H9 (cell line): ENCODE measurements at regions not wholly inside any gene's neighbourhood (a gene's known extent, or its start where the extent isn't known, plus 50 kb on each side); places are given as distances from the start of the nearest gene placed in this dataset.

ENCODE experiments used
- DNase-seq: peaks from one replicate; pipeline ENCODE4 v3.0.0-alpha.2; 2017
- H2AFZ ChIP-seq: one replicate; pipeline ENCODE4 v1.6.1; 2013; ENCODE audit warnings: mild to moderate bottlenecking, low read length, control low read depth, moderate library complexity
- H2AK5ac ChIP-seq: 2 replicates; pipeline ENCODE4 v1.6.1; 2013; ENCODE audit warnings: low read length, control low read depth, mixed read lengths; ENCODE audit not compliant: insufficient read length
- H2BK120ac ChIP-seq: one replicate; pipeline ENCODE4 v1.6.1; 2013; ENCODE audit warnings: low read depth, mild to moderate bottlenecking, low read length, control low read depth, inconsistent platforms; ENCODE audit not compliant: poor library complexity, severe bottlenecking
- H2BK12ac ChIP-seq: 2 replicates; pipeline ENCODE4 v1.6.1; 2013; ENCODE audit warnings: low read length, control low read depth, mixed read lengths, low read depth; ENCODE audit not compliant: insufficient read length
- H2BK15ac ChIP-seq: 2 replicates; pipeline ENCODE4 v1.6.1; 2013; ENCODE audit warnings: low read depth, low read length, control low read depth
- H2BK20ac ChIP-seq: one replicate; pipeline ENCODE4 v1.6.1; 2013; ENCODE audit warnings: low read depth, mild to moderate bottlenecking, low read length, control low read depth, inconsistent platforms; ENCODE audit not compliant: poor library complexity, severe bottlenecking
- H2BK5ac ChIP-seq: 2 replicates; pipeline ENCODE4 v1.6.1; 2013; ENCODE audit warnings: low read length, control low read depth, mixed read lengths; ENCODE audit not compliant: insufficient read length
- H3K14ac ChIP-seq: 2 replicates; pipeline ENCODE4 v1.6.1; 2013; ENCODE audit warnings: low read length, control low read depth; ENCODE audit not compliant: insufficient read depth
- H3K18ac ChIP-seq: 2 replicates; pipeline ENCODE4 v1.6.1; 2013; ENCODE audit warnings: low read depth, mild to moderate bottlenecking, mixed read lengths, low read length, control low read depth; ENCODE audit not compliant: insufficient read length
- H3K23ac ChIP-seq: 2 replicates; pipeline ENCODE4 v1.6.1; 2013; ENCODE audit warnings: low read length, control low read depth, mixed read lengths, low read depth; ENCODE audit not compliant: insufficient read length
- H3K23me2 ChIP-seq: 2 replicates; pipeline ENCODE4 v1.6.1; 2013; ENCODE audit warnings: low read depth, mild to moderate bottlenecking, mixed read lengths, low read length, control low read depth; ENCODE audit not compliant: insufficient read length, poor library complexity, severe bottlenecking
- H3K27ac ChIP-seq: 2 replicates; pipeline ENCODE4 v1.5.1; 2013; ENCODE audit warnings: low read length, control low read depth, mixed read lengths, low read depth; ENCODE audit not compliant: insufficient read length
- H3K27me3 ChIP-seq: 2 replicates; pipeline ENCODE4 v1.6.1; 2013; ENCODE audit warnings: low read length, control low read depth, inconsistent platforms; ENCODE audit not compliant: insufficient read depth
- H3K4ac ChIP-seq: 2 replicates; pipeline ENCODE4 v1.6.1; 2013; ENCODE audit warnings: low read depth, mild to moderate bottlenecking, control low read depth, inconsistent platforms, low read length, moderate library complexity
- H3K4me1 ChIP-seq: 2 replicates; pipeline ENCODE4 v1.6.1; 2013; ENCODE audit warnings: low read length, control low read depth, inconsistent platforms; ENCODE audit not compliant: insufficient read depth
- H3K4me2 ChIP-seq: 2 replicates; pipeline ENCODE4 v1.6.1; 2013; ENCODE audit warnings: low read length, control low read depth, mixed read lengths; ENCODE audit not compliant: insufficient read length, insufficient read depth
- H3K56ac ChIP-seq: 2 replicates; pipeline ENCODE4 v1.6.1; 2013; ENCODE audit warnings: low read depth, mild to moderate bottlenecking, mixed read lengths, low read length, control low read depth; ENCODE audit not compliant: insufficient read length
- H3K79me1 ChIP-seq: 2 replicates; pipeline ENCODE4 v1.6.1; 2013; ENCODE audit warnings: low read depth, mild to moderate bottlenecking, moderate library complexity, low read length, control low read depth, inconsistent platforms; ENCODE audit not compliant: insufficient read depth, poor library complexity, severe bottlenecking
- H3K79me2 ChIP-seq: 2 replicates; pipeline ENCODE4 v1.6.1; 2013; ENCODE audit warnings: low read length, control low read depth, inconsistent platforms; ENCODE audit not compliant: insufficient read depth
- H3K9ac ChIP-seq: 2 replicates; pipeline ENCODE4 v1.6.1; 2013; ENCODE audit warnings: low read length, control low read depth, mixed read lengths; ENCODE audit not compliant: insufficient read length; ENCODE audit errors: extremely low read depth
- H3K9me3 ChIP-seq: one replicate; pipeline ENCODE4 v1.6.1; 2013; ENCODE audit warnings: low read depth, low read length, inconsistent platforms; ENCODE audit not compliant: control insufficient read depth
- H3T11ph ChIP-seq: one replicate; pipeline ENCODE4 v1.6.1; 2013; ENCODE audit warnings: mild to moderate bottlenecking, low read length, control low read depth, inconsistent platforms
- H4K20me1 ChIP-seq: one replicate; pipeline ENCODE4 v1.6.1; 2013; ENCODE audit not compliant: control insufficient read depth, insufficient read length, insufficient read depth
- H4K5ac ChIP-seq: 2 replicates; pipeline ENCODE4 v1.6.1; 2013; ENCODE audit warnings: low read depth, mild to moderate bottlenecking, mixed read lengths, low read length, control low read depth; ENCODE audit not compliant: insufficient read length
- H4K8ac ChIP-seq: replicated peaks from 2 replicates; pipeline ENCODE4 v1.6.1; 2013; ENCODE audit warnings: low read length, control low read depth, mixed read lengths, low read depth; ENCODE audit not compliant: insufficient read length
- H4K91ac ChIP-seq: 2 replicates; pipeline ENCODE4 v1.6.1; 2013; ENCODE audit warnings: low read depth, mild to moderate bottlenecking, moderate library complexity, mixed read lengths, low read length, control low read depth; ENCODE audit not compliant: insufficient read length
- H3K27ac Mint-ChIP-seq, 3 experiments: 2 replicates in 2 of 3; 3 replicates in 1 of 3; pipeline ENCODE4 v1.8.0; 2020 to 2021; ENCODE audit warnings: mixed read lengths in 3 of 3, mild to moderate bottlenecking in 1 of 3, moderate library complexity in 1 of 3
- H3K27me3 Mint-ChIP-seq: 2 replicates; pipeline ENCODE4 v1.8.0; 2021; ENCODE audit warnings: low read depth, mild to moderate bottlenecking, moderate library complexity, mixed read lengths
- H3K36me3 Mint-ChIP-seq, 3 experiments: 2 replicates in 2 of 3; 3 replicates in 1 of 3; pipeline ENCODE4 v1.8.0; 2020 to 2021; ENCODE audit warnings: low read depth in 3 of 3, mixed read lengths in 3 of 3; ENCODE audit not compliant: insufficient read depth in 1 of 3
- H3K4me1 Mint-ChIP-seq, 2 experiments: 2 replicates each; pipeline ENCODE4 v1.8.0; 2020; ENCODE audit warnings: mixed read lengths in 2 of 2
- H3K4me3 Mint-ChIP-seq, 2 experiments: 2 replicates in 1 of 2; 3 replicates in 1 of 2; pipeline ENCODE4 v1.8.0; 2020 to 2021; ENCODE audit warnings: mild to moderate bottlenecking in 2 of 2, mixed read lengths in 2 of 2, moderate library complexity in 1 of 2
- H3K9me3 Mint-ChIP-seq, 2 experiments: 2 replicates in 1 of 2; 3 replicates in 1 of 2; pipeline ENCODE4 v1.8.0; 2020; ENCODE audit warnings: mild to moderate bottlenecking in 2 of 2, mixed read lengths in 2 of 2, moderate library complexity in 1 of 2
- WGBS: extraction: QIAGEN DNeasy Blood & Tissue Kit; methylation state at CpG from one replicate; pipeline ENCODE4 v1.1.7; 2013; ENCODE audit warnings: missing lambda C conversion rate, low lambda C conversion rate, mixed read lengths; ENCODE audit not compliant: insufficient read length; ENCODE audit errors: extremely low coverage; 5-methylcytosine and 5-hydroxymethylcytosine counted together
- TF ChIP-seq, protein P1 (sequence below): fragments of 200-600 bp; sonication (generic); conservative IDR thresholded peaks from 3 replicates; pipeline ENCODE4 v1.8.0; 2021; ENCODE audit warnings: antibody characterized with exemption, mild to moderate bottlenecking

DNA sequence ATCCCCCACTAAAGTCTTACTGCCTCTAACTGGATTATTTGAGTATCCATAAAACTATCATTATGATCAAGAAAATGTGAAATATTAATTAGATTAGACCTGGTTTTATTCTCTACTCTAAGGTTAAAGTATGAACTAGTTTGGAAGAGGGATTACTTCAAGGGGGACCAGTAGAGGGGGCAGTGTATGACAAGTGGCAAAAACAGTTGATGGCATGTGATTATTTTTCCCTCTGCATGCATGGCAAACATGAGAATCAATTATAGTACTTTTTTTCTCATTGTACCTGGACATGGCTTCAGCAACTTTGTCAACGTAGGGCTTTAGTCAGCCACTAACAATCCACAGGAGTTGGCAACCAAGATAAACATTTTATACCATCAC, 145.0 kb upstream of the SLC38A2 start:
- H3K79me1 ChIP-seq, result no peaks in the 10 kb centered on the region
- TF ChIP-seq, protein P1, sequence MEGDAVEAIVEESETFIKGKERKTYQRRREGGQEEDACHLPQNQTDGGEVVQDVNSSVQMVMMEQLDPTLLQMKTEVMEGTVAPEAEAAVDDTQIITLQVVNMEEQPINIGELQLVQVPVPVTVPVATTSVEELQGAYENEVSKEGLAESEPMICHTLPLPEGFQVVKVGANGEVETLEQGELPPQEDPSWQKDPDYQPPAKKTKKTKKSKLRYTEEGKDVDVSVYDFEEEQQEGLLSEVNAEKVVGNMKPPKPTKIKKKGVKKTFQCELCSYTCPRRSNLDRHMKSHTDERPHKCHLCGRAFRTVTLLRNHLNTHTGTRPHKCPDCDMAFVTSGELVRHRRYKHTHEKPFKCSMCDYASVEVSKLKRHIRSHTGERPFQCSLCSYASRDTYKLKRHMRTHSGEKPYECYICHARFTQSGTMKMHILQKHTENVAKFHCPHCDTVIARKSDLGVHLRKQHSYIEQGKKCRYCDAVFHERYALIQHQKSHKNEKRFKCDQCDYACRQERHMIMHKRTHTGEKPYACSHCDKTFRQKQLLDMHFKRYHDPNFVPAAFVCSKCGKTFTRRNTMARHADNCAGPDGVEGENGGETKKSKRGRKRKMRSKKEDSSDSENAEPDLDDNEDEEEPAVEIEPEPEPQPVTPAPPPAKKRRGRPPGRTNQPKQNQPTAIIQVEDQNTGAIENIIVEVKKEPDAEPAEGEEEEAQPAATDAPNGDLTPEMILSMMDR, result no peak; the same call in 1 of the 3 replicates
- no peak overlapping the region for H2BK15ac ChIP-seq
- no peak overlapping the region for H2BK5ac ChIP-seq
- no peak overlapping the region for H2BK120ac ChIP-seq
- H4K20me1 ChIP-seq, result no peaks in the 10 kb centered on the region
- H3K23ac ChIP-seq, result no peak overlapping the region
- no peak overlapping the region for H3K4me2 ChIP-seq
- no peaks in the 10 kb centered on the region for H3K27me3 ChIP-seq
- no peak overlapping the region for H3T11ph ChIP-seq
- Mint-ChIP-seq H3K36me3 (0 out of 7 replicates have a peak, but pooled peaks cover 0 to 2% (median 0%) of the 10 kb centered on the region in 3 experiments), H3K27ac (no peak overlapping the region), H3K9me3 (no peaks in the 10 kb centered on the region; a peak in 1 of 5 replicates), H3K4me3 (no peak overlapping the region), H3K27me3 (no peaks in the 10 kb centered on the region; the same call in 1 of the 2 replicates), H3K4me1 (peaks cover 12 to 13% of the 10 kb centered on the region in 2 experiments)
- no peak overlapping the region for H2BK20ac ChIP-seq
- no peaks in the 10 kb centered on the region for H3K9me3 ChIP-seq
- no peak overlapping the region for H3K27ac ChIP-seq
- no peak overlapping the region for H4K8ac ChIP-seq
- no peaks in the 10 kb centered on the region for H3K79me2 ChIP-seq
- H3K9ac ChIP-seq, result no peak overlapping the region
- no peak for DNase-seq
- no CpG with 5 or more reads among the region's 1 CpG for WGBS
- H4K5ac ChIP-seq, result no peak overlapping the region
- H3K4ac ChIP-seq, result no peak overlapping the region
- no peak overlapping the region for H3K56ac ChIP-seq
- H3K23me2 ChIP-seq, result no peaks in the 10 kb centered on the region
- H2AK5ac ChIP-seq, result no peak overlapping the region
- H4K91ac ChIP-seq, result no peak overlapping the region
- H3K18ac ChIP-seq, result no peak overlapping the region
- H3K14ac ChIP-seq, result no peak overlapping the region
- no peak overlapping the region for H2AFZ ChIP-seq
- H3K4me1 ChIP-seq, result no peaks in the 10 kb centered on the region; the same call in 1 of the 2 replicates
- no peak overlapping the region for H2BK12ac ChIP-seq
